Bronchial epithelial cell (primary cell): ENCODE measurements at regions not wholly inside any gene's neighbourhood (a gene's known extent, or its start where the extent isn't known, plus 50 kb on each side); places are given as distances from the start of the nearest gene placed in this dataset.

Experiments used
- DNase-seq: peaks from one replicate; pipeline ENCODE4 v3.0.0-alpha.2; 2010; ENCODE audit warnings: low read depth
- FAIRE-seq: peaks from 2 replicates; lab custom pipeline; 2011; peaks lifted over from hg19 to GRCh38; lab: Jason Lieb, UNC
- H3K27me3 ChIP-seq: 2 replicates; pipeline ENCODE4 v1.5.1; 2011; ENCODE audit warnings: low read length; ENCODE audit not compliant: control insufficient read depth, insufficient read depth
- H3K36me3 ChIP-seq: 2 replicates; pipeline ENCODE4 v1.5.1; 2011; ENCODE audit warnings: low read length; ENCODE audit not compliant: control insufficient read depth, insufficient read depth
- H3K4me3 ChIP-seq: 2 replicates; pipeline ENCODE4 v1.5.1; 2011; ENCODE audit warnings: mild to moderate bottlenecking, low read depth, low read length, control low read depth
- CTCF ChIP-seq: IDR thresholded peaks from 2 replicates; pipeline ENCODE4 v1.5.1; 2011; ENCODE audit warnings: mild to moderate bottlenecking, moderate library complexity, low read length, control low read depth, inconsistent platforms; ENCODE audit not compliant: insufficient read depth, severe bottlenecking

GRCh38 chr12:115758877-115759620 lies 518.4 kb downstream of the MED13L start:
- no peak for FAIRE-seq
- TF ChIP-seq CTCF, result no peak
- no peak for DNase-seq

GRCh38 chr12:115758183-115758582 lies 519.3 kb downstream of the MED13L start:
- DNase-seq, result no peak
- no peak for FAIRE-seq
- H3K4me3 ChIP-seq, result no peak overlapping the region

More at GRCh38 chr12:115758877-115759620, 518.4 kb downstream of the MED13L start:
- Histone ChIP-seq H3K27me3 (peaks cover 1% of the 10 kb centered on the region), H3K4me3 (no peak overlapping the region), H3K36me3 (no peaks in the 10 kb centered on the region)

DNA sequence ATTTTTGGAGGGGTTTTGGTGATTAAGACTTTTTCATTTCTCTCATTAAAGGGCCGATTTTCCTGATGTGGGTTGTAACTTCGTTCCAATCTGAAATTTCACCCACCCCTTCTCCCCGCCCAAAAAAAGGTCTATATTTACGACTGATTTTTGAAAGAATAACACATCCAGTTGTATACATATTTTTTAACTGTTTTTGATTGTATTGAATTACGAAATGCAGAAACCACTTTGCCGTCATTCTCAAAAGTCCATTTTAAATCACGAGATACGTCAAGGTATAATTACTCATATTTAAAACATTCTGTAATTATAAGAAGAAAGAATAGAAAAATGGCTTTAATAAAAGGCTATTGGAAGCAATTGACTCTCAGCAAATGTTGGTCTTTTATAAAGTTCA lies 520.7 kb downstream of the MED13L start:
- H3K36me3 ChIP-seq, result no peaks in the 10 kb centered on the region
- peaks cover 1% of the 10 kb centered on the region for H3K27me3 ChIP-seq
- TF ChIP-seq CTCF, result no peak
- no peak for FAIRE-seq
- no peak overlapping the region for H3K4me3 ChIP-seq
- no peak for DNase-seq

More at GRCh38 chr12:115758183-115758582, 519.3 kb downstream of the MED13L start:
- H3K36me3 ChIP-seq, result no peaks in the 10 kb centered on the region
- TF ChIP-seq CTCF, result no peak
- peaks cover 1% of the 10 kb centered on the region for H3K27me3 ChIP-seq

DNA sequence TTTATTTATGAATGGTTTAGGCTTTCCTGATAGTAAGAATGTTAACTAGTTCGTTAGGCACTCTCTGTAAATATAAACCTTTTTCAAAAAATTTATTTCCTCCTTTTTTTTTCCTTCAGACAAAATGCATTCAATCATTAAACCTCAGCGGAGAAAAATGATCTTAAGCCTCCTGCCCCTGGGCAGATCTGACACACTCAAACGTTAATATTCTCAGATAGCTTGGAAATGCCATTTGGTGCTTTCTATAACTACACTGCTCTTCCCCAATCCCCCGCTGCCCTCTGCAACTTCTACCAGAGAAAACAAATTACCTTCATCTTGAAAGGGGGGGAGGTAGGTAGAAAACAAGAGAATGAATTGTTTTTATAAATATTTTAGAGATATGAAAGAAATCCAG lies 521.2 kb downstream of the MED13L start:
- DNase-seq, result no peak
- no peak for TF ChIP-seq CTCF
- Histone ChIP-seq H3K4me3 (no peak overlapping the region), H3K27me3 (peaks cover 1% of the 10 kb centered on the region), H3K36me3 (no peaks in the 10 kb centered on the region)
- no peak for FAIRE-seq

GRCh38 chr12:115755725-115756085 lies 521.8 kb downstream of the MED13L start:
- H3K36me3 ChIP-seq, result no peaks in the 10 kb centered on the region
- TF ChIP-seq CTCF, result no peak
- DNase-seq (no peak), FAIRE-seq (no peak)
- peaks cover 1% of the 10 kb centered on the region for H3K27me3 ChIP-seq
- no peak overlapping the region for H3K4me3 ChIP-seq
